Mucosa of descending colon (tissue), 3 donors: ENCODE measurements at regions not wholly inside any gene's neighbourhood (a gene's known extent, or its start where the extent isn't known, plus 50 kb on each side); places are given as distances from the start of the nearest gene placed in this dataset.

ENCODE experiments used
- ATAC-seq: fragments of 200-7000 bp; cut with Tn5 transposase; one replicate; pipeline ENCODE4 v1.9.1; 2020; ENCODE audit warnings: mild to moderate bottlenecking, moderate library complexity
- DNase-seq, 3 donors: peaks; one replicate each; pipeline ENCODE4 v3.0.0-alpha.2; 2020
- H3K36me3 ChIP-seq: fragments of 200-600 bp; one replicate; pipeline ENCODE4 v1.8.0; 2021; ENCODE audit warnings: low read depth, mild to moderate bottlenecking
- H3K4me1 ChIP-seq: fragments of 200-600 bp; one replicate; pipeline ENCODE4 v1.8.0; 2021; ENCODE audit warnings: low read depth, mild to moderate bottlenecking
- H3K4me3 ChIP-seq: fragments of 200-600 bp; one replicate; pipeline ENCODE4 v1.8.0; 2021; ENCODE audit warnings: mild to moderate bottlenecking
- H3K9me3 ChIP-seq: fragments of 200-600 bp; one replicate; pipeline ENCODE4 v1.8.0; 2021; ENCODE audit warnings: mild to moderate bottlenecking
- CTCF ChIP-seq: fragments of 200-600 bp; IDR thresholded peaks from one replicate; pipeline ENCODE4 v1.8.0; 2022; ENCODE audit warnings: antibody characterized with exemption, mild to moderate bottlenecking
- intact Hi-C, 2 donors: fragments of 100-400 bp; cut with DNase I in 1 of 2; cut with micrococcal nuclease in 1 of 2; formaldehyde crosslinking; loops; one replicate each; pipeline versions ENCODE4 v1.11.0 to v1.11.1; 2022; cut with DNase I, micrococcal nuclease
- donor health status: DM: no; HTN: no; CAD: no; lungs with moderate emphysema.
- donor health status: DM: no; HTN: no; CAD: no.
- donor health status: DM: no; HTN: yes; CAD: no.

- no peak overlapping the region for H3K4me3 ChIP-seq
- TF ChIP-seq CTCF, result no peak
- no peaks in the 10 kb centered on the region for H3K9me3 ChIP-seq
- ATAC-seq (no peak), DNase-seq (no peak)
- H3K36me3 ChIP-seq, result no peaks in the 10 kb centered on the region
- intact Hi-C loops, result no loop called here
- H3K4me1 ChIP-seq, result no peaks in the 10 kb centered on the region
These were observed 728.3 kb downstream of the METTL15 start for GRCh38 chr11:28836285-28837081.

GRCh38 chr11:28835790-28836189 is 727.6 kb downstream of the METTL15 start:
- Histone ChIP-seq H3K36me3 (no peaks in the 10 kb centered on the region), H3K4me3 (no peak overlapping the region), H3K9me3 (no peaks in the 10 kb centered on the region), H3K4me1 (no peaks in the 10 kb centered on the region)
- no peak for DNase-seq
- no peak for TF ChIP-seq CTCF
- no peak for ATAC-seq
- intact Hi-C loops, result no loop called here

- H3K9me3 ChIP-seq, result no peaks in the 10 kb centered on the region
- H3K4me1 ChIP-seq, result no peaks in the 10 kb centered on the region
- H3K36me3 ChIP-seq, result no peaks in the 10 kb centered on the region
- no peak for TF ChIP-seq CTCF
- H3K4me3 ChIP-seq, result no peak overlapping the region
- DNase-seq (no peak), ATAC-seq (no peak)
- intact Hi-C loops, result no loop called here
These were observed 727.1 kb downstream of the METTL15 start for GRCh38 chr11:28835317-28835716.

- ATAC-seq, result no peak
- Histone ChIP-seq H3K36me3 (no peaks in the 10 kb centered on the region), H3K9me3 (no peaks in the 10 kb centered on the region), H3K4me3 (no peak overlapping the region), H3K4me1 (no peaks in the 10 kb centered on the region)
- no peak for TF ChIP-seq CTCF
- DNase-seq, result no peak
- intact Hi-C loops, result no loop called here
These were observed 726.7 kb downstream of the METTL15 start for GRCh38 chr11:28834877-28835276.

GRCh38 chr11:28833670-28834069 is 725.5 kb downstream of the METTL15 start:
- TF ChIP-seq CTCF, result no peak
- Histone ChIP-seq H3K4me1 (no peaks in the 10 kb centered on the region), H3K36me3 (no peaks in the 10 kb centered on the region), H3K4me3 (no peak overlapping the region), H3K9me3 (no peaks in the 10 kb centered on the region)
- ATAC-seq, result no peak
- DNase-seq, result no peak
- intact Hi-C loops, result no loop called here
